Caco-2 (cell line): ENCODE measurements at regions not wholly inside any gene's neighbourhood (a gene's known extent, or its start where the extent isn't known, plus 50 kb on each side); places are given as distances from the start of the nearest gene placed in this dataset.

Source experiments
- BruUV-seq: library from RNA; stranded (reverse); fragments of 400-500 nt; replicated peaks from 2 replicates; lab custom pipeline; 2021; lab: Mats Ljungman, UMichigan
- CTCF ChIA-PET: fragments of 300-600 bp; sonication (Branson Sonifier 250); formaldehyde crosslinking; loops from one replicate; lab custom pipeline; 2022; ENCODE audit warnings: antibody characterized with exemption; lab: Charles Lee
- POLR2A ChIA-PET: fragments of 300-600 bp; sonication (Branson Sonifier 250); formaldehyde crosslinking; loops from one replicate; lab custom pipeline; 2022; ENCODE audit warnings: antibody characterized with exemption; lab: Charles Lee
- DNase-seq, 2 experiments: peaks; one replicate each; pipeline versions ENCODE4 v3.0.0 to v3.0.0-alpha.2; 2020 to 2022
- H3K27me3 ChIP-seq: replicated peaks from 2 replicates; pipeline ENCODE4 v1.6.0; 2011; ENCODE audit warnings: low read length; ENCODE audit not compliant: control insufficient read depth, insufficient read depth
- H3K36me3 ChIP-seq: 2 replicates; pipeline ENCODE4 v1.5.1; 2011; ENCODE audit warnings: low read length; ENCODE audit not compliant: control insufficient read depth, insufficient read depth
- H3K4me1 ChIP-seq: fragments of 250-450 bp; sonication (Bioruptor Pico); 2 replicates; pipeline ENCODE4 v1.5.1; 2020; ENCODE audit warnings: mild to moderate bottlenecking
- H3K4me3 ChIP-seq: 2 replicates; pipeline ENCODE4 v1.5.1; 2011; ENCODE audit warnings: low read depth, mild to moderate bottlenecking, control low read depth, low read length
- H3K9me3 ChIP-seq: fragments of 250-450 bp; sonication (Bioruptor Pico); 2 replicates; pipeline ENCODE4 v1.5.1; 2020; ENCODE audit warnings: mild to moderate bottlenecking, moderate library complexity
- H3K27ac Mint-ChIP-seq: one replicate; pipeline ENCODE4 v1.8.0; 2022; ENCODE audit warnings: mixed read lengths; ENCODE audit not compliant: unreplicated experiment
- H3K27me3 Mint-ChIP-seq: one replicate; pipeline ENCODE4 v1.8.0; 2022; ENCODE audit warnings: mixed read lengths; ENCODE audit not compliant: insufficient read depth, unreplicated experiment
- H3K36me3 Mint-ChIP-seq: one replicate; pipeline ENCODE4 v1.8.0; 2022; ENCODE audit warnings: mild to moderate bottlenecking, mixed read lengths; ENCODE audit not compliant: insufficient read depth, unreplicated experiment
- H3K4me1 Mint-ChIP-seq: one replicate; pipeline ENCODE4 v1.8.0; 2022; ENCODE audit warnings: low read depth, mixed read lengths; ENCODE audit not compliant: unreplicated experiment
- H3K4me3 Mint-ChIP-seq: one replicate; pipeline ENCODE4 v1.8.0; 2022; ENCODE audit warnings: mild to moderate bottlenecking, moderate library complexity, mixed read lengths; ENCODE audit not compliant: unreplicated experiment
- H3K9me3 Mint-ChIP-seq: one replicate; pipeline ENCODE4 v1.8.0; 2022; ENCODE audit warnings: mixed read lengths; ENCODE audit not compliant: unreplicated experiment
- CTCF ChIP-seq, 2 experiments: fragments of 200-600 bp in 1 of 2; IDR thresholded peaks; 1 replicate in 1 of 2; 2 replicates in 1 of 2; pipeline versions ENCODE4 v1.5.1 to v1.8.0; 2011 to 2022; ENCODE audit warnings: antibody characterized with exemption in 1 of 2, control low read depth in 1 of 2, inconsistent platforms in 1 of 2, low read depth in 1 of 2, low read length in 1 of 2, mild to moderate bottlenecking in 1 of 2, moderate library complexity in 1 of 2; ENCODE audit not compliant: insufficient read depth in 1 of 2, severe bottlenecking in 1 of 2, unreplicated experiment in 1 of 2
- intact Hi-C: fragments of 100-400 bp; cut with micrococcal nuclease; formaldehyde crosslinking; loops from one replicate; pipeline ENCODE4 v1.10.0; 2022; ENCODE audit not compliant: unreplicated experiment

GRCh38 chr11:39174196-39174595, 2285.3 kb downstream of the LRRC4C start:
- intact Hi-C loops = no loop called here
- Mint-ChIP-seq H3K4me1 (no peaks in the 10 kb centered on the region), H3K36me3 (no peaks in the 10 kb centered on the region), H3K4me3 (no peak overlapping the region), H3K9me3 (peaks cover 10% of the 10 kb centered on the region), H3K27ac (no peak overlapping the region), H3K27me3 (no peaks in the 10 kb centered on the region)
- no peaks in the 10 kb centered on the region for H3K36me3 ChIP-seq
- no peaks in the 10 kb centered on the region; the same call in 1 of the 2 replicates for H3K4me1 ChIP-seq
- H3K4me3 ChIP-seq = no peak overlapping the region
- BruUV-seq = no TSS peak
- H3K9me3 ChIP-seq = 0 out of 2 replicates have a peak, but pooled peaks cover 4% of the 10 kb centered on the region
- no peak for DNase-seq
- CTCF ChIA-PET = no interaction called here
- H3K27me3 ChIP-seq = no peaks in the 10 kb centered on the region
- POLR2A ChIA-PET = no interaction called here
- TF ChIP-seq CTCF (IDR thresholded peaks at IDR 0.05; ENCODE audit: insufficient read depth in 1 of 2, low read depth in 1 of 2, low read length in 1 of 2, severe bottlenecking in 1 of 2, unreplicated experiment in 1 of 2) = no peak

- Histone ChIP-seq H3K27me3 (no peaks in the 10 kb centered on the region), H3K4me3 (no peak overlapping the region), H3K4me1 (no peaks in the 10 kb centered on the region; the same call in 1 of the 2 replicates), H3K36me3 (no peaks in the 10 kb centered on the region), H3K9me3 (no peaks in the 10 kb centered on the region)
- DNase-seq = peak in 1 of 2 experiments; percentile 5
- no peaks in the 10 kb centered on the region for H3K27me3 Mint-ChIP-seq
- H3K4me3 Mint-ChIP-seq = no peak overlapping the region
- H3K27ac Mint-ChIP-seq = no peak overlapping the region
- ChIA-PET CTCF (no interaction called here), POLR2A (no interaction called here)
- BruUV-seq = no TSS peak
- no peaks in the 10 kb centered on the region for H3K4me1 Mint-ChIP-seq
- H3K36me3 Mint-ChIP-seq = no peaks in the 10 kb centered on the region
- no peak for TF ChIP-seq CTCF (IDR thresholded peaks at IDR 0.05; ENCODE audit: insufficient read depth in 1 of 2, low read depth in 1 of 2, low read length in 1 of 2, severe bottlenecking in 1 of 2, unreplicated experiment in 1 of 2)
- H3K9me3 Mint-ChIP-seq = no peaks in the 10 kb centered on the region
- intact Hi-C loops = no loop called here
These were observed 2294.4 kb downstream of the LRRC4C start for GRCh38 chr11:39165021-39165420.

GRCh38 chr11:39149214-39149613, 2310.2 kb downstream of the LRRC4C start:
- Mint-ChIP-seq H3K4me3 (no peak overlapping the region), H3K36me3 (no peaks in the 10 kb centered on the region), H3K9me3 (peaks cover 12% of the 10 kb centered on the region), H3K4me1 (no peaks in the 10 kb centered on the region), H3K27me3 (no peaks in the 10 kb centered on the region), H3K27ac (no peak overlapping the region)
- Histone ChIP-seq H3K36me3 (no peaks in the 10 kb centered on the region), H3K27me3 (no peaks in the 10 kb centered on the region), H3K9me3 (no peaks in the 10 kb centered on the region; the same call in 1 of the 2 replicates), H3K4me1 (no peaks in the 10 kb centered on the region), H3K4me3 (no peak overlapping the region)
- ChIA-PET POLR2A (no interaction called here), CTCF (no interaction called here)
- no TSS peak for BruUV-seq
- no peak for TF ChIP-seq CTCF (IDR thresholded peaks at IDR 0.05; ENCODE audit: insufficient read depth in 1 of 2, low read depth in 1 of 2, low read length in 1 of 2, severe bottlenecking in 1 of 2, unreplicated experiment in 1 of 2)
- intact Hi-C loops = no loop called here
- DNase-seq = no peak
